AG04450 (cell line): ENCODE measurements at regions not wholly inside any gene's neighbourhood (a gene's known extent, or its start where the extent isn't known, plus 50 kb on each side); places are given as distances from the start of the nearest gene placed in this dataset.

ENCODE experiments used
- CTCF ChIA-PET: fragments of 300-600, 350-600 bp; formaldehyde crosslinking; extraction: SDS; loops from one replicate; lab custom pipeline; 2022; ENCODE audit warnings: antibody characterized with exemption, inconsistent platforms; lab: Charles Lee
- POLR2A ChIA-PET: fragments of 350-600 bp; formaldehyde crosslinking; extraction: SDS; loops from one replicate; lab custom pipeline; 2021; ENCODE audit warnings: antibody characterized with exemption, inconsistent platforms; lab: Yijun Ruan, JAX
- DNase-seq: peaks from one replicate; pipeline ENCODE4 v3.0.0-alpha.2; 2011; ENCODE audit warnings: low read depth, low spot score
- H3K27ac ChIP-seq: one replicate; pipeline ENCODE4 v1.5.1; 2012; ENCODE audit warnings: low read depth, low read length, control low read depth
- H3K27me3 ChIP-seq: one replicate; pipeline ENCODE4 v1.6.0; 2012; ENCODE audit warnings: low read length; ENCODE audit not compliant: control insufficient read depth, insufficient read depth
- H3K4me3 ChIP-seq: 2 replicates; pipeline ENCODE4 v1.5.1; 2011; ENCODE audit warnings: mild to moderate bottlenecking, low read depth, low read length, control low read depth
- H3K9me3 ChIP-seq: 2 replicates; pipeline ENCODE4 v1.5.1; 2012; ENCODE audit warnings: low read length; ENCODE audit not compliant: control insufficient read depth, insufficient read depth
- CTCF ChIP-seq: IDR thresholded peaks from 2 replicates; pipeline ENCODE4 v1.5.1; 2011; ENCODE audit warnings: low read depth, low read length, control low read depth, inconsistent platforms

GRCh38 chr12:89038831-89039512 lies 313.3 kb downstream of the DUSP6 start:
- ChIA-PET CTCF (interaction anchor here (0.7 to 2.4 kb wide), 4 partner anchors 19 to 423 kb away, joined by 3 to 13 read pairs (median 8); no protein-coding TSS in a partner anchor), POLR2A (interaction anchor here (0.7 kb wide), 1 partner anchor 900 kb away, joined by 3 read pairs; no protein-coding TSS in a partner anchor)
- H3K27me3 ChIP-seq = no peaks in the 10 kb centered on the region
- H3K27ac ChIP-seq = no peak overlapping the region
- H3K4me3 ChIP-seq = no peak overlapping the region
- no peaks in the 10 kb centered on the region for H3K9me3 ChIP-seq
- no peak for TF ChIP-seq CTCF
- DNase-seq = no peak

GRCh38 chr12:89033062-89033461 lies 319.2 kb downstream of the DUSP6 start:
- no peak for TF ChIP-seq CTCF
- Histone ChIP-seq H3K4me3 (no peak overlapping the region), H3K27me3 (no peaks in the 10 kb centered on the region), H3K27ac (no peak overlapping the region), H3K9me3 (no peaks in the 10 kb centered on the region)
- ChIA-PET CTCF (interaction anchor here (1.1 kb wide), 1 partner anchor 14 kb away, joined by 3 read pairs; no protein-coding TSS in a partner anchor), POLR2A (no interaction called here)
- no peak for DNase-seq

- ChIA-PET CTCF (interaction anchor here (1.4 kb wide), 1 partner anchor 13 kb away, joined by 5 read pairs; no protein-coding TSS in a partner anchor), POLR2A (no interaction called here)
- Histone ChIP-seq H3K4me3 (no peak overlapping the region), H3K27ac (no peak overlapping the region), H3K9me3 (no peaks in the 10 kb centered on the region), H3K27me3 (no peaks in the 10 kb centered on the region)
- no peak for TF ChIP-seq CTCF
- DNase-seq = no peak
Observed at GRCh38 chr12:89029961-89030360, 322.3 kb downstream of the DUSP6 start.

GRCh38 chr12:89024580-89024979 lies 327.7 kb downstream of the DUSP6 start:
- Histone ChIP-seq H3K27me3 (no peaks in the 10 kb centered on the region), H3K27ac (no peak overlapping the region), H3K9me3 (no peaks in the 10 kb centered on the region), H3K4me3 (no peak overlapping the region)
- ChIA-PET POLR2A (no interaction called here), CTCF (interaction anchor here (0.8 to 1.3 kb wide), 2 partner anchors 438 kb away, joined by 4 read pairs; no protein-coding TSS in a partner anchor)
- no peak for DNase-seq
- no peak for TF ChIP-seq CTCF

GRCh38 chr12:89023936-89024335 lies 328.4 kb downstream of the DUSP6 start:
- no peak overlapping the region for H3K4me3 ChIP-seq
- DNase-seq = no peak
- no peaks in the 10 kb centered on the region for H3K9me3 ChIP-seq
- ChIA-PET POLR2A (no interaction called here), CTCF (interaction anchor here (1.3 kb wide), 1 partner anchor 438 kb away, joined by 4 read pairs; no protein-coding TSS in a partner anchor)
- H3K27ac ChIP-seq = no peak overlapping the region
- no peaks in the 10 kb centered on the region for H3K27me3 ChIP-seq
- no peak for TF ChIP-seq CTCF
